ENCODE measurements at regions not wholly inside any gene's neighbourhood (a gene's known extent, or its start where the extent isn't known, plus 50 kb on each side); places are given as distances from the start of the nearest gene placed in this dataset.

- intact Hi-C loops (cut with DNase I; ENCODE audit: low total_unique reads) = no loop called here
- TF ChIP-seq POLR2A (IDR thresholded peaks at IDR 0.05) = no peak
- no peak for TF ChIP-seq CTCF (IDR thresholded peaks at IDR 0.05)
- H3K4me1 ChIP-seq = no peaks in the 10 kb centered on the region
- no peaks in the 10 kb centered on the region for H3K36me3 ChIP-seq (ENCODE audit: low read depth, missing control alignments)
- no peak overlapping the region for H3K4me3 ChIP-seq
- 96 to 97% methylated on average over 4 of the region's 4 CpGs for WGBS, 2 donors
- no peak for DNase-seq
- H3K27ac ChIP-seq = no peak overlapping the region
- no peaks in the 10 kb centered on the region for H3K27me3 ChIP-seq
- no peaks in the 10 kb centered on the region for H3K9me3 ChIP-seq
These were observed 379.0 kb downstream of the EFNB2 start for GRCh38 chr13:106156468-106156867.

- H3K9me3 ChIP-seq = no peaks in the 10 kb centered on the region
- no peaks in the 10 kb centered on the region for H3K4me1 ChIP-seq
- TF ChIP-seq POLR2A (IDR thresholded peaks at IDR 0.05) (no peak), CTCF (IDR thresholded peaks at IDR 0.05) (no peak)
- WGBS, 2 donors = 90 to 91% methylated on average over 6 of the region's 6 CpGs
- no peaks in the 10 kb centered on the region for H3K36me3 ChIP-seq (ENCODE audit: low read depth, missing control alignments)
- H3K27ac ChIP-seq = no peak overlapping the region
- H3K27me3 ChIP-seq = no peaks in the 10 kb centered on the region
- intact Hi-C loops (cut with DNase I; ENCODE audit: low total_unique reads) = no loop called here
- no peak overlapping the region for H3K4me3 ChIP-seq
- no peak for DNase-seq
These were observed 380.1 kb downstream of the EFNB2 start for GRCh38 chr13:106155411-106155810.

GRCh38 chr13:106153876-106154275 lies 381.6 kb downstream of the EFNB2 start:
- Histone ChIP-seq H3K4me1 (no peaks in the 10 kb centered on the region), H3K36me3 (ENCODE audit: low read depth, missing control alignments) (no peaks in the 10 kb centered on the region), H3K27ac (no peak overlapping the region), H3K27me3 (no peaks in the 10 kb centered on the region), H3K9me3 (no peaks in the 10 kb centered on the region), H3K4me3 (no peak overlapping the region)
- WGBS, 2 donors = 0 to 85% methylated on average over 1 of the region's 1 CpG
- no peak for DNase-seq
- intact Hi-C loops (cut with DNase I; ENCODE audit: low total_unique reads) = no loop called here
- TF ChIP-seq POLR2A (IDR thresholded peaks at IDR 0.05) (no peak), CTCF (IDR thresholded peaks at IDR 0.05) (no peak)

GRCh38 chr13:106153041-106153440 lies 382.4 kb downstream of the EFNB2 start:
- H3K4me1 ChIP-seq = no peaks in the 10 kb centered on the region
- no peaks in the 10 kb centered on the region for H3K36me3 ChIP-seq (ENCODE audit: low read depth, missing control alignments)
- no peak overlapping the region for H3K27ac ChIP-seq
- no peak for DNase-seq
- no peak overlapping the region for H3K4me3 ChIP-seq
- TF ChIP-seq POLR2A (IDR thresholded peaks at IDR 0.05) (no peak), CTCF (IDR thresholded peaks at IDR 0.05) (no peak)
- no peaks in the 10 kb centered on the region for H3K27me3 ChIP-seq
- no peaks in the 10 kb centered on the region for H3K9me3 ChIP-seq
- WGBS, 2 donors = 89 to 94% methylated on average over 9 of the region's 9 CpGs
- intact Hi-C loops (cut with DNase I; ENCODE audit: low total_unique reads) = no loop called here

- H3K27ac ChIP-seq = no peak overlapping the region
- no peak overlapping the region for H3K4me3 ChIP-seq
- no peaks in the 10 kb centered on the region for H3K9me3 ChIP-seq
- H3K36me3 ChIP-seq (ENCODE audit: low read depth, missing control alignments) = no peaks in the 10 kb centered on the region
- no peak for TF ChIP-seq POLR2A (IDR thresholded peaks at IDR 0.05)
- TF ChIP-seq CTCF (IDR thresholded peaks at IDR 0.05) = no peak
- no peaks in the 10 kb centered on the region for H3K4me1 ChIP-seq
- intact Hi-C loops (cut with DNase I; ENCODE audit: low total_unique reads) = no loop called here
- DNase-seq = no peak
- WGBS, 2 donors = 87% methylated on average over 3 of the region's 3 CpGs
- H3K27me3 ChIP-seq = no peaks in the 10 kb centered on the region
These were observed 383.4 kb downstream of the EFNB2 start for GRCh38 chr13:106152047-106152446.
